Gastroesophageal sphincter (tissue), 4 donors: ENCODE measurements at regions not wholly inside any gene's neighbourhood (a gene's known extent, or its start where the extent isn't known, plus 50 kb on each side); places are given as distances from the start of the nearest gene placed in this dataset.

Source experiments
- ATAC-seq: fragments of 150-250 bp; one replicate; pipeline ENCODE4 v1.9.1; 2016; ENCODE audit warnings: mild to moderate bottlenecking, moderate library complexity
- H3K27ac ChIP-seq, 4 donors: fragments of 200-600 bp; sonication (generic) in 3 of 4; 1 replicate in 3 of 4; 2 replicates in 1 of 4; pipeline ENCODE4 v1.5.1; 2016 to 2019
- H3K27me3 ChIP-seq: fragments of 200-600 bp; sonication (generic); one replicate; pipeline ENCODE4 v1.5.1; 2019
- H3K36me3 ChIP-seq, 2 donors: fragments of 200-600 bp; sonication (generic); one replicate each; pipeline ENCODE4 v1.5.1; 2019; ENCODE audit warnings: control low read depth in 1 of 2
- H3K4me1 ChIP-seq, 3 donors: fragments of 200-600 bp; sonication (generic); 1 replicate in 2 of 3; 2 replicates in 1 of 3; pipeline ENCODE4 v1.5.1; 2016 to 2019; ENCODE audit warnings: control low read depth in 2 of 3
- H3K4me3 ChIP-seq, 2 donors: fragments of 200-600 bp; sonication (generic); one replicate each; pipeline ENCODE4 v1.5.1; 2019; ENCODE audit warnings: mild to moderate bottlenecking in 1 of 2, moderate library complexity in 1 of 2
- H3K9me3 ChIP-seq, 3 donors: fragments of 200-600 bp; sonication (generic); one replicate each; pipeline ENCODE4 v1.5.1; 2017 to 2019; ENCODE audit warnings: control low read depth in 2 of 3
- CTCF ChIP-seq, 4 experiments: fragments of 200-600 bp in 2 of 4; fragments of 450-650 bp in 2 of 4; sonication (generic) in 1 of 4; IDR thresholded peaks; one replicate each; pipeline ENCODE4 v1.5.1; 2017 to 2019; ENCODE audit warnings: antibody characterized with exemption in 4 of 4, mild to moderate bottlenecking in 2 of 4, moderate library complexity in 2 of 4
- EP300 ChIP-seq: sonication (generic); formaldehyde crosslinking; IDR thresholded peaks from one replicate; pipeline ENCODE4 v1.6.1; 2017; ENCODE audit warnings: antibody characterized with exemption, mild to moderate bottlenecking
- POLR2A ChIP-seq, 2 donors: fragments of 450-650 bp; IDR thresholded peaks; one replicate each; pipeline ENCODE4 v1.6.1; 2017; ENCODE audit warnings: antibody characterized with exemption in 2 of 2, mild to moderate bottlenecking in 2 of 2, moderate library complexity in 1 of 2
- POLR2AphosphoS5 ChIP-seq: sonication (generic); formaldehyde crosslinking; IDR thresholded peaks from one replicate; pipeline ENCODE4 v1.6.1; 2017; ENCODE audit warnings: antibody characterized with exemption
- WGBS, 2 donors: methylation state at CpG; one replicate each; pipeline ENCODE4 v1.1.5; 2018; ENCODE audit warnings: low coverage in 1 of 2; 5-methylcytosine and 5-hydroxymethylcytosine counted together

GRCh38 chr15:39208187-39208586 lies 372.7 kb upstream of the THBS1 start:
- H3K4me3 ChIP-seq: no peak overlapping the region
- H3K27me3 ChIP-seq: no peaks in the 10 kb centered on the region
- no peaks in the 10 kb centered on the region for H3K36me3 ChIP-seq
- WGBS, 2 donors: 68 to 84% methylated on average over 2 of the region's 2 CpGs
- ATAC-seq: no peak
- no peaks in the 10 kb centered on the region for H3K4me1 ChIP-seq
- no peak overlapping the region for H3K27ac ChIP-seq
- no peaks in the 10 kb centered on the region for H3K9me3 ChIP-seq
- no peak for TF ChIP-seq POLR2A (IDR thresholded peaks at IDR 0.05)
- TF ChIP-seq CTCF (IDR thresholded peaks at IDR 0.05): no peak
- TF ChIP-seq EP300: no peak
- no peak for TF ChIP-seq POLR2AphosphoS5

GRCh38 chr15:39209548-39210211 lies 371.2 kb upstream of the THBS1 start:
- 96 to 100% methylated on average over 2 to 3 of the region's 3 CpGs for WGBS, 2 donors
- no peaks in the 10 kb centered on the region for H3K36me3 ChIP-seq
- TF ChIP-seq POLR2AphosphoS5 (no peak), CTCF (IDR thresholded peaks at IDR 0.05) (no peak), POLR2A (IDR thresholded peaks at IDR 0.05) (no peak), EP300 (no peak)
- no peaks in the 10 kb centered on the region for H3K9me3 ChIP-seq
- no peaks in the 10 kb centered on the region for H3K27me3 ChIP-seq
- no peak overlapping the region for H3K4me3 ChIP-seq
- no peak for ATAC-seq
- H3K4me1 ChIP-seq: no peaks in the 10 kb centered on the region
- no peak overlapping the region for H3K27ac ChIP-seq

- WGBS, 2 donors: 82 to 92% methylated on average over 5 of the region's 5 CpGs
- H3K27ac ChIP-seq: no peak overlapping the region
- H3K4me1 ChIP-seq: no peaks in the 10 kb centered on the region
- H3K9me3 ChIP-seq: no peaks in the 10 kb centered on the region
- no peak overlapping the region for H3K4me3 ChIP-seq
- ATAC-seq: no peak
- H3K36me3 ChIP-seq: no peaks in the 10 kb centered on the region
- TF ChIP-seq EP300 (no peak), POLR2AphosphoS5 (no peak), CTCF (IDR thresholded peaks at IDR 0.05) (no peak), POLR2A (IDR thresholded peaks at IDR 0.05) (no peak)
- no peaks in the 10 kb centered on the region for H3K27me3 ChIP-seq
Measured at GRCh38 chr15:39211108-39211979, 369.5 kb upstream of the THBS1 start.

GRCh38 chr15:39213385-39213840 lies 367.5 kb upstream of the THBS1 start:
- ATAC-seq: peak; percentile 22
- WGBS, 2 donors: 55 to 76% methylated on average over 5 to 7 of the region's 7 CpGs
- H3K27ac ChIP-seq: no peak overlapping the region

More at GRCh38 chr15:39213385-39213840, 367.5 kb upstream of the THBS1 start:
- Histone ChIP-seq H3K27me3 (no peaks in the 10 kb centered on the region), H3K36me3 (no peaks in the 10 kb centered on the region), H3K4me1 (no peaks in the 10 kb centered on the region), H3K9me3 (no peaks in the 10 kb centered on the region), H3K4me3 (no peak overlapping the region)
- TF ChIP-seq POLR2A (IDR thresholded peaks at IDR 0.05) (no peak), POLR2AphosphoS5 (no peak), CTCF (IDR thresholded peaks at IDR 0.05) (no peak), EP300 (no peak)
